Breast epithelium (tissue), 3 donors: ENCODE measurements at regions not wholly inside any gene's neighbourhood (a gene's known extent, or its start where the extent isn't known, plus 50 kb on each side); places are given as distances from the start of the nearest gene placed in this dataset.

Experiments
- POLR2A ChIP-seq: fragments of 450-650 bp; IDR thresholded peaks from one replicate; pipeline ENCODE4 v1.6.1; 2016; ENCODE audit warnings: antibody characterized with exemption, mild to moderate bottlenecking, moderate library complexity
- POLR2AphosphoS5 ChIP-seq, 3 donors: sonication (generic); formaldehyde crosslinking; IDR thresholded peaks; one replicate each; pipeline ENCODE4 v1.6.1; 2017; ENCODE audit warnings: antibody characterized with exemption in 3 of 3

DNA sequence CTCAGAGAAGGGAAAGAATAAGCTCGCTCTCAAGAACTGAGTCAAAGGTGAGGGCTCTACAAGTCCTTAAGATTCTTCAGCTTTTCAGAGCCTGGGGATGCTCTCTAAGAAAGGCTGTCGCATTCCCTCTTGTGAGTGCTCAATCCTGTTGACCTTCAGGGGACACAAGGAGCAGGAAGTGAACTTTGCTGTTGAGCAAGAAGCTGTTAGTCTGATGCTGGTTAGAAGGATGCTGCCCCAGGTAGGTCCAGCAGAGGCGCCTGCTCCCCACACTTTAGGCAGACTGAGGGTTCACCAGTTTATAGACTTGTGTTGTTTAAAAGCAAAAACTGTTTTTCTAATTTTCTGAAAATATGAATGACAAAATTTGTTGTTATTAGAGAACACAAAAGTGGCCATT is 125.4 kb upstream of the SPOCK3 start:
- TF ChIP-seq POLR2AphosphoS5 (IDR thresholded peaks at IDR 0.05) (no peak), POLR2A (no peak)
